B cell (primary cell): ENCODE measurements at regions not wholly inside any gene's neighbourhood (a gene's known extent, or its start where the extent isn't known, plus 50 kb on each side); places are given as distances from the start of the nearest gene placed in this dataset.

Experiments used
- ATAC-seq: fragments of 200-7000 bp; cut with Tn5 transposase; one replicate; pipeline ENCODE4 v1.10.0; 2021; ENCODE audit warnings: low read depth, mild to moderate bottlenecking, moderate number of reproducible peaks, moderate library complexity
- CTCF ChIA-PET: fragments of 350-600 bp; sonication (Branson Sonifier 250); formaldehyde crosslinking; loops from one replicate; lab custom pipeline; 2021; ENCODE audit warnings: antibody characterized with exemption, inconsistent platforms; lab: Charles Lee
- POLR2A ChIA-PET: fragments of 350-600 bp; sonication (Branson Sonifier 250); formaldehyde crosslinking; loops from one replicate; lab custom pipeline; 2021; ENCODE audit warnings: antibody characterized with exemption; lab: Charles Lee
- DNase-seq: peaks from one replicate; pipeline ENCODE4 v3.0.0; 2013
- H2AFZ ChIP-seq: 2 replicates; pipeline ENCODE4 v1.6.1; 2012; ENCODE audit warnings: mild to moderate bottlenecking, low read depth, low read length; ENCODE audit not compliant: insufficient read depth, poor library complexity, severe bottlenecking
- H3K27ac ChIP-seq, 2 donors: 1 replicate in 1 of 2; 2 replicates in 1 of 2; pipeline ENCODE4 v1.5.1; 2012 to 2013; ENCODE audit warnings: low read length in 2 of 2, mild to moderate bottlenecking in 2 of 2, moderate library complexity in 1 of 2
- H3K27me3 ChIP-seq, 4 experiments: fragments of 200-600 bp in 1 of 4; sonication (generic) in 1 of 4; replicated peaks in 1 of 4; 1 replicate in 2 of 4; 2 replicates in 2 of 4; pipeline versions ENCODE4 v1.6.1 to v1.7.0; 2013 to 2016; ENCODE audit warnings: low read length in 3 of 4, mild to moderate bottlenecking in 2 of 4, mixed read lengths in 1 of 4, moderate library complexity in 1 of 4; ENCODE audit not compliant: insufficient read depth in 4 of 4, control insufficient read depth in 3 of 4; ENCODE audit errors: control extremely low read depth in 1 of 4
- H3K36me3 ChIP-seq, 2 experiments: replicated peaks in 1 of 2; 1 replicate in 1 of 2; 2 replicates in 1 of 2; pipeline versions ENCODE4 v1.6.1 to v1.7.1; 2013; ENCODE audit warnings: low read length in 1 of 2; ENCODE audit not compliant: insufficient read depth in 2 of 2, control insufficient read depth in 1 of 2; ENCODE audit errors: control extremely low read depth in 1 of 2, extremely low read depth in 1 of 2
- H3K4me1 ChIP-seq, 2 donors: fragments of 200-600 bp in 1 of 2; sonication (generic) in 1 of 2; 1 replicate in 1 of 2; 2 replicates in 1 of 2; pipeline versions ENCODE4 v1.5.1 to v1.6.1; 2013 to 2017; ENCODE audit warnings: low read length in 2 of 2; ENCODE audit not compliant: control insufficient read depth in 2 of 2, insufficient read depth in 2 of 2
- H3K4me2 ChIP-seq: replicated peaks from 2 replicates; pipeline ENCODE3; 2012; ENCODE audit warnings: mild to moderate bottlenecking, low read depth, low read length; ENCODE audit not compliant: poor library complexity, severe bottlenecking
- H3K4me3 ChIP-seq, 5 experiments: fragments of 200-600 bp in 1 of 5; sonication (generic) in 1 of 5; 1 replicate in 3 of 5; 2 replicates in 2 of 5; pipeline versions ENCODE4 v1.5.1 to v1.7.0; 2011 to 2016; ENCODE audit warnings: low read length in 4 of 5, mild to moderate bottlenecking in 4 of 5, low read depth in 2 of 5, control low read depth in 1 of 5, moderate library complexity in 1 of 5; ENCODE audit not compliant: insufficient read depth in 1 of 5; ENCODE audit errors: control extremely low read depth in 1 of 5, extremely low read depth in 1 of 5
- H3K79me2 ChIP-seq: fragments of 200-600 bp; sonication (generic); one replicate; pipeline ENCODE4 v1.6.0; 2016; ENCODE audit warnings: low read length; ENCODE audit not compliant: control insufficient read depth, insufficient read depth
- H3K9ac ChIP-seq: fragments of 200-600 bp; sonication (generic); 2 replicates; pipeline ENCODE4 v1.6.1; 2017; ENCODE audit warnings: mild to moderate bottlenecking, low read length, moderate library complexity
- H3K9me3 ChIP-seq, 3 donors: one replicate each; pipeline versions ENCODE4 v1.6.1 to v1.7.1; 2013; ENCODE audit warnings: low read length in 2 of 3; ENCODE audit not compliant: control insufficient read depth in 2 of 3, insufficient read depth in 1 of 3; ENCODE audit errors: control extremely low read depth in 1 of 3
- H4K20me1 ChIP-seq: 2 replicates; pipeline ENCODE4 v1.6.0; 2012; ENCODE audit warnings: mild to moderate bottlenecking, low read length; ENCODE audit not compliant: insufficient read depth, control insufficient read depth, poor library complexity, severe bottlenecking
- H3K27ac Mint-ChIP-seq: one replicate; pipeline ENCODE4 v1.8.0; 2021; ENCODE audit warnings: mixed read lengths
- H3K27me3 Mint-ChIP-seq: one replicate; pipeline ENCODE4 v1.8.0; 2021; ENCODE audit warnings: mixed read lengths
- H3K4me1 Mint-ChIP-seq: one replicate; pipeline ENCODE4 v1.8.0; 2021; ENCODE audit warnings: mixed read lengths
- H3K4me3 Mint-ChIP-seq: one replicate; pipeline ENCODE4 v1.8.0; 2021; ENCODE audit warnings: mixed read lengths
- H3K9me3 Mint-ChIP-seq: one replicate; pipeline ENCODE4 v1.8.0; 2022; ENCODE audit warnings: mixed read lengths; ENCODE audit not compliant: insufficient read depth
- CTCF ChIP-seq: fragments of 200-600 bp; IDR thresholded peaks from one replicate; pipeline ENCODE4 v1.8.0; 2022; ENCODE audit warnings: antibody characterized with exemption, mild to moderate bottlenecking
- EZH2 ChIP-seq: IDR thresholded peaks from 2 replicates; pipeline ENCODE4 v1.6.1; 2012; ENCODE audit warnings: borderline replicate concordance, low read depth, mild to moderate bottlenecking, moderate library complexity, low read length; ENCODE audit not compliant: insufficient read depth, poor library complexity, severe bottlenecking
- WGBS: methylation state at CpG from one replicate; pipeline ENCODE4 v1.1.5; 2013; ENCODE audit warnings: missing lambda C conversion rate; ENCODE audit not compliant: insufficient coverage; 5-methylcytosine and 5-hydroxymethylcytosine counted together
- intact Hi-C: fragments of 100-400 bp; cut with micrococcal nuclease; formaldehyde crosslinking; loops from one replicate; pipeline ENCODE4 v1.10.0; 2022

DNA sequence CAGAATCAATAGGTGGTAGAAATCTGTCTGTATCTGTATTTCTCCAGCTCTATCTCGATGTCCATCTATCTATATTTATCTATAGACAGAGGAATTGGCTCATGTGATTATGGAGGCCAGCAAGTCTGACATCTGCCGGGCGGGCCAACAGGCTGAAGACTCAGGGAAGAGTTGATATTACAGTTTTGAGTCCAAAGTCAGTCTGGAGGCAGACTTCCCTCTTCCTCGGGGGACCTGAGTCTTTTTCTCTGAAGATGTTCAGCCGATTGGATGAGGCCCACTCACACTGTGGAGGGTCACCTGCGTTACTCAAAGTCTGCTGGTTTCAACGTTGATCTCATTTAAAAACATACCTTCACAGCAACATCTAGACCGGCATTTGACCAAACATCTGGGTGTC lies 98.7 kb downstream of the RAMP3 start:
- peaks cover 24% of the 10 kb centered on the region for H3K4me1 Mint-ChIP-seq
- Histone ChIP-seq H3K4me2 (no peak overlapping the region), H3K9me3 (peaks cover 0 to 5% (median 0%) of the 10 kb centered on the region in 3 donors), H3K27me3 (peaks cover 0 to 28% (median 10%) of the 10 kb centered on the region in 4 experiments), H3K36me3 (no peaks in the 10 kb centered on the region), H3K4me1 (peaks cover 10 to 21% of the 10 kb centered on the region in 2 donors), H3K79me2 (no peaks in the 10 kb centered on the region), H3K4me3 (no peak overlapping the region), H3K27ac (no peak overlapping the region), H4K20me1 (no peaks in the 10 kb centered on the region), H3K9ac (no peak overlapping the region), H2AFZ (no peak overlapping the region)
- H3K9me3 Mint-ChIP-seq: no peaks in the 10 kb centered on the region
- H3K4me3 Mint-ChIP-seq: no peak overlapping the region
- ChIA-PET CTCF (no interaction called here), POLR2A (no interaction called here)
- no peak overlapping the region for H3K27ac Mint-ChIP-seq
- peaks cover 46% of the 10 kb centered on the region for H3K27me3 Mint-ChIP-seq
- no CpG with 5 or more reads among the region's 8 CpGs for WGBS
- no peak for DNase-seq
- TF ChIP-seq CTCF (no peak), EZH2 (no peak)
- intact Hi-C loops: no loop called here
- ATAC-seq: no peak

DNA sequence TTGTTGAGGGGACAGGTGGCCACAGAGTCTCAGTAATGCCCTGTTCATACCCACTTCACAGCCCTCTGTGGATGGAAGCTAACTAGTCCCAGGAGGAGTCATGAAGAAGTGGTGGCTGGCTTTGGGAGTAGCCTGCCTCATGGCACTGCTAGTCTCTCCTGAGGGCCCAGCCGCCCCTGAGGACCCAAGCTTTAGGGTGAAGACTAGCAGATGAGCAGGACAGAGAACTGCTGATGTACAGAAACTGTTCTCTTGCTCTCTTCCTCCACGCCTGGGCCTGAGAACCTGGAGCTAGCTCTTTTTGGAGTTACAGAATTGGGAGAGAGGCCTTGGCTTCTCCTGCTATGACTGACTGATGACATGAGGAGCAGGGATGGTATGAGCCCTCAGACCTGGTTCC lies 99.2 kb downstream of the RAMP3 start:
- Histone ChIP-seq H4K20me1 (no peaks in the 10 kb centered on the region), H3K4me2 (no peak overlapping the region), H3K79me2 (no peaks in the 10 kb centered on the region), H3K4me3 (no peak overlapping the region), H3K36me3 (no peaks in the 10 kb centered on the region), H3K9me3 (peaks cover 0 to 5% (median 0%) of the 10 kb centered on the region in 3 donors), H2AFZ (no peak overlapping the region), H3K27ac (no peak overlapping the region), H3K27me3 (peaks cover 0 to 28% (median 11%) of the 10 kb centered on the region in 4 experiments), H3K9ac (no peak overlapping the region), H3K4me1 (peaks cover 10 to 21% of the 10 kb centered on the region in 2 donors)
- DNase-seq: no peak
- ChIA-PET POLR2A (no interaction called here), CTCF (no interaction called here)
- H3K27me3 Mint-ChIP-seq: peaks cover 47% of the 10 kb centered on the region
- intact Hi-C loops: no loop called here
- H3K27ac Mint-ChIP-seq: no peak overlapping the region
- no peaks in the 10 kb centered on the region for H3K9me3 Mint-ChIP-seq
- ATAC-seq: no peak
- H3K4me3 Mint-ChIP-seq: no peak overlapping the region
- WGBS: 90% methylated on average over 1 of the region's 2 CpGs
- H3K4me1 Mint-ChIP-seq: peaks cover 24% of the 10 kb centered on the region
- TF ChIP-seq CTCF (no peak), EZH2 (no peak)
